A673 (cell line): ENCODE measurements at regions not wholly inside any gene's neighbourhood (a gene's known extent, or its start where the extent isn't known, plus 50 kb on each side); places are given as distances from the start of the nearest gene placed in this dataset.

Experiments used
- BruUV-seq: library from RNA; stranded (reverse); fragments of 400-500 nt; replicated peaks from 2 replicates; lab custom pipeline; 2021; lab: Mats Ljungman, UMichigan
- CTCF ChIA-PET: fragments of 300-600 bp; sonication (Branson Sonifier 250); formaldehyde crosslinking; loops from one replicate; lab custom pipeline; 2022; ENCODE audit warnings: antibody characterized with exemption; lab: Charles Lee
- POLR2A ChIA-PET: fragments of 300-600 bp; sonication (Branson Sonifier 250); formaldehyde crosslinking; loops from one replicate; lab custom pipeline; 2022; ENCODE audit warnings: antibody characterized with exemption; ENCODE audit not compliant: low non-redundant PET; lab: Charles Lee
- DNase-seq: peaks from one replicate; pipeline ENCODE4 v3.0.0-alpha.2; 2015; ENCODE audit warnings: low spot score
- H3K27ac ChIP-seq: fragments of 200-600 bp; sonication (generic); 2 replicates; pipeline ENCODE4 v1.5.1; 2016; ENCODE audit warnings: mixed run types, low read depth, mild to moderate bottlenecking, mixed read lengths, antibody characterized with exemption, low read length; ENCODE audit not compliant: poor library complexity, severe bottlenecking
- H3K27me3 ChIP-seq: fragments of 200-600 bp; sonication (generic); replicated peaks from 2 replicates; pipeline ENCODE4 v1.6.1; 2017; ENCODE audit warnings: mixed run types, low read depth, mild to moderate bottlenecking, mixed read lengths, antibody characterized with exemption, low read length; ENCODE audit not compliant: insufficient read depth, poor library complexity
- H3K36me3 ChIP-seq: fragments of 200-600 bp; sonication (generic); 2 replicates; pipeline ENCODE4 v1.6.1; 2016; ENCODE audit warnings: mixed run types, mild to moderate bottlenecking, mixed read lengths, antibody characterized with exemption, low read length; ENCODE audit not compliant: insufficient read depth, poor library complexity, severe bottlenecking
- H3K4me1 ChIP-seq: fragments of 200-600 bp; sonication (generic); 2 replicates; pipeline ENCODE4 v1.6.1; 2017; ENCODE audit warnings: mixed run types, mild to moderate bottlenecking, mixed read lengths, antibody characterized with exemption, low read length; ENCODE audit not compliant: insufficient read depth, poor library complexity, severe bottlenecking
- H3K4me3 ChIP-seq: fragments of 200-600 bp; sonication (generic); 2 replicates; pipeline ENCODE4 v1.5.1; 2016; ENCODE audit warnings: low read depth, mixed run types, mild to moderate bottlenecking, mixed read lengths, low read length; ENCODE audit not compliant: poor library complexity, severe bottlenecking
- H3K9me3 ChIP-seq: fragments of 200-600 bp; sonication (generic); 2 replicates; pipeline ENCODE4 v1.6.1; 2016; ENCODE audit warnings: mixed run types, low read depth, mild to moderate bottlenecking, mixed read lengths, antibody characterized with exemption, low read length; ENCODE audit not compliant: poor library complexity, severe bottlenecking
- EZH2 ChIP-seq: fragments of 200-600 bp; sonication (generic); IDR thresholded peaks from 2 replicates; pipeline ENCODE4 v1.6.1; 2017; ENCODE audit warnings: borderline replicate concordance, low read depth, mild to moderate bottlenecking, mixed read lengths, antibody characterized with exemption, low read length; ENCODE audit not compliant: poor library complexity, severe bottlenecking
- intact Hi-C: fragments of 100-400 bp; cut with micrococcal nuclease; formaldehyde crosslinking; loops from one replicate; pipeline ENCODE4 v1.10.0; 2022; ENCODE audit not compliant: unreplicated experiment
- TF ChIP-seq, protein P1 (sequence below): fragments of 300-800, 200-600 bp; sonication (generic); conservative IDR thresholded peaks from 2 replicates; pipeline ENCODE4 v1.5.1; 2017; ENCODE audit warnings: low read depth, mild to moderate bottlenecking, antibody characterized with exemption, low read length, moderate library complexity, mixed read lengths

DNA sequence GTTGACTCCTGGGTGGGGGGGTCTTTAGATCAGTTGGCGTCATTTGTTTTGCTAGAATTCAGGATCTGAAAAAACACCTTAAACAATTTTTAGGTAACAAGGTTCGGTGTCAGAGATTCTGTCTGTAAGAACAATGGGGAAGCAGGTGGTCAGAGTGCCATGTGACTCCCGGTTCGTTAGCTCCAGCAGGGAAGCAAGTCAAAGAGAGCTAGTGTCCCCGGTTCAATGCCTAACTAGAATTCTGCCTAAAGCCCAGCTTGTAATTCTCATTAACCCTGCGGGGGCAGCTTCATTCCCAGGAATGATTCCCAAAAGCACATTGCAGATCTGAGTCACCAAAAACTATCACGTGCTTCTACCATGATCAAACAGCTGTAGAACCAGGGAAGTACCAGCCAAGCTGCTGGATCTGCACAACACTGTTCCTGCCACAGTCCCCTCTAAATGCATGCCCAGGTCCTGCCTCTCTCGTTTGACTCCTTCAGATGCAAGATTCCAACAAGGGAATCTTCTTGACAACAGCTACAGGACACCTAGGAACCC, 664.3 kb upstream of the CELF2 start:
- intact Hi-C loops = no loop called here
- Histone ChIP-seq H3K27ac (no peak overlapping the region), H3K4me3 (no peak overlapping the region), H3K27me3 (no peaks in the 10 kb centered on the region), H3K4me1 (no peaks in the 10 kb centered on the region), H3K36me3 (no peaks in the 10 kb centered on the region), H3K9me3 (no peaks in the 10 kb centered on the region)
- BruUV-seq = no TSS peak
- CTCF ChIA-PET = no interaction called here
- no peak for DNase-seq
- POLR2A ChIA-PET = no interaction called here
- TF ChIP-seq EZH2 = no peak
- TF ChIP-seq, protein P1, sequence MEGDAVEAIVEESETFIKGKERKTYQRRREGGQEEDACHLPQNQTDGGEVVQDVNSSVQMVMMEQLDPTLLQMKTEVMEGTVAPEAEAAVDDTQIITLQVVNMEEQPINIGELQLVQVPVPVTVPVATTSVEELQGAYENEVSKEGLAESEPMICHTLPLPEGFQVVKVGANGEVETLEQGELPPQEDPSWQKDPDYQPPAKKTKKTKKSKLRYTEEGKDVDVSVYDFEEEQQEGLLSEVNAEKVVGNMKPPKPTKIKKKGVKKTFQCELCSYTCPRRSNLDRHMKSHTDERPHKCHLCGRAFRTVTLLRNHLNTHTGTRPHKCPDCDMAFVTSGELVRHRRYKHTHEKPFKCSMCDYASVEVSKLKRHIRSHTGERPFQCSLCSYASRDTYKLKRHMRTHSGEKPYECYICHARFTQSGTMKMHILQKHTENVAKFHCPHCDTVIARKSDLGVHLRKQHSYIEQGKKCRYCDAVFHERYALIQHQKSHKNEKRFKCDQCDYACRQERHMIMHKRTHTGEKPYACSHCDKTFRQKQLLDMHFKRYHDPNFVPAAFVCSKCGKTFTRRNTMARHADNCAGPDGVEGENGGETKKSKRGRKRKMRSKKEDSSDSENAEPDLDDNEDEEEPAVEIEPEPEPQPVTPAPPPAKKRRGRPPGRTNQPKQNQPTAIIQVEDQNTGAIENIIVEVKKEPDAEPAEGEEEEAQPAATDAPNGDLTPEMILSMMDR = no peak

GRCh38 chr10:10359263-10359662, 658.4 kb upstream of the CELF2 start:
- Histone ChIP-seq H3K4me1 (no peaks in the 10 kb centered on the region), H3K9me3 (no peaks in the 10 kb centered on the region), H3K27me3 (no peaks in the 10 kb centered on the region), H3K4me3 (no peak overlapping the region), H3K36me3 (no peaks in the 10 kb centered on the region), H3K27ac (no peak overlapping the region)
- BruUV-seq = no TSS peak
- DNase-seq = no peak
- TF ChIP-seq EZH2 = no peak
- intact Hi-C loops = no loop called here
- POLR2A ChIA-PET = no interaction called here
- CTCF ChIA-PET = no interaction called here

DNA sequence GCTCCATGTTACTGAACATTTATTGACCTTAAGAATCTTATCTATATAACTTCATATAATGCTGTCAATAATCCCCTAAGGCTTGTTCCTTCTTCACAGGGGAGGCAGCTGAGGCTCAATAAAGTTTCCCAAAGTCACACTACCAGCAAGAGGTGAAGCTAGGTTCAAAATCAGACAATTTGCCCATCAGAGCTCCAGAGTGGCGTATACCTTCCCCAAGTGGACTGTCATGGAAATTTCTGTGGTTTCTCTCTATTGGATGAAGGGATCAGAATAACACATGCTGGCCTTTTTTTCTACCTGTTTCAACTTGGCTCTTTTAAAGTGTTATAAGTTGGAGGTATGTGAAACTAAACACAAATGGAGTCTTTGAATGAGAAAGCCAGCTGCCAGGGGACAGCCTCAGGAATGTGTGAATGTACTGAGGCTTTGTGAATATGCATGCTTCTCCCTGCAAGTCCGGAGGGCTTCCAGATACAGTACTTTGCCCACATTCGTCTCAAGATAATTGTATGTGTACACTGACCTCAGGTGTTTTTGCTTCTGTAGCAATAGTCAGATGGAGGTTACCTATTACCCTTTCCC, 656.3 kb upstream of the CELF2 start:
- no peaks in the 10 kb centered on the region for H3K9me3 ChIP-seq
- TF ChIP-seq, protein P1 = no peak
- TF ChIP-seq EZH2 = no peak
- CTCF ChIA-PET = no interaction called here
- H3K27ac ChIP-seq = no peak overlapping the region
- no TSS peak for BruUV-seq
- no peak for DNase-seq
- no peaks in the 10 kb centered on the region for H3K27me3 ChIP-seq
- no peaks in the 10 kb centered on the region for H3K4me1 ChIP-seq
- H3K4me3 ChIP-seq = no peak overlapping the region
- POLR2A ChIA-PET = no interaction called here
- intact Hi-C loops = no loop called here
- H3K36me3 ChIP-seq = no peaks in the 10 kb centered on the region

GRCh38 chr10:10362800-10363199, 654.9 kb upstream of the CELF2 start:
- intact Hi-C loops = no loop called here
- no peak overlapping the region for H3K27ac ChIP-seq
- H3K27me3 ChIP-seq = no peaks in the 10 kb centered on the region
- TF ChIP-seq EZH2 = no peak
- TF ChIP-seq, protein P1 = no peak
- no peak for DNase-seq
- POLR2A ChIA-PET = no interaction called here
- no peaks in the 10 kb centered on the region for H3K4me1 ChIP-seq
- no TSS peak for BruUV-seq
- no peaks in the 10 kb centered on the region for H3K9me3 ChIP-seq
- CTCF ChIA-PET = no interaction called here
- H3K4me3 ChIP-seq = no peak overlapping the region
- no peaks in the 10 kb centered on the region for H3K36me3 ChIP-seq
